ENCODE measurements at regions not wholly inside any gene's neighbourhood (a gene's known extent, or its start where the extent isn't known, plus 50 kb on each side); places are given as distances from the start of the nearest gene placed in this dataset.
"Not testable (repeated sequence)": the region's sequence is repeated elsewhere in the genome, so short reads cannot be mapped to it uniquely, and the experiment has no call there.

GRCh38 chr6:57813271-57814075 lies 496.0 kb downstream of the PRIM2 start:
- H3K4me3 ChIP-seq; CTCF ChIA-PET; H2AFZ ChIP-seq (ENCODE audit: control insufficient read depth, low read depth, low read length): not testable (repeated sequence)

GRCh38 chr6:57815826-57816225 lies 498.4 kb downstream of the PRIM2 start:
- SMC1A ChIA-PET (ENCODE audit: uncharacterized antibody, unreplicated experiment); H3K27me3 ChIP-seq (replicated peaks in 1 of 2; ENCODE audit: control insufficient read depth in 2 of 2, insufficient read depth in 2 of 2, low read length in 1 of 2); ATAC-seq; DNase-seq (ENCODE audit: low read depth, low spot score); H3K9ac ChIP-seq (ENCODE audit: control insufficient read depth, insufficient read depth, low read length); in situ Hi-C loops (cut with MboI); H3K4me2 ChIP-seq (ENCODE audit: control insufficient read depth, insufficient read depth); intact Hi-C loops (cut with micrococcal nuclease; ENCODE audit: unreplicated experiment); BruUV-seq (replicated peaks); FAIRE-seq; H4K20me1 ChIP-seq (ENCODE audit: control insufficient read depth, insufficient read depth); H3K79me2 ChIP-seq (ENCODE audit: control insufficient read depth, insufficient read depth, low read length); H3K4me1 ChIP-seq (ENCODE audit: control insufficient read depth, insufficient read depth, low read length); H3K27ac ChIP-seq (ENCODE audit: control insufficient read depth, insufficient read depth); H3K36me3 ChIP-seq (ENCODE audit: control insufficient read depth in 2 of 2, insufficient read depth in 2 of 2, low read length in 1 of 2); H3K9me3 ChIP-seq (replicated peaks; ENCODE audit: control insufficient read depth, insufficient read depth, low read length); H3K4me3 ChIP-seq; H2AFZ ChIP-seq (ENCODE audit: control insufficient read depth, low read depth, low read length); CTCF ChIA-PET; POLR2A ChIA-PET; RAD21 ChIA-PET (ENCODE audit: unreplicated experiment): not testable (repeated sequence)
- WGBS (ENCODE audit: insufficient coverage, insufficient replicate concordance, low lambda C conversion rate, missing lambda C conversion rate) = 26% methylated on average over 8 of the region's 10 CpGs

More at GRCh38 chr6:57813271-57814075, 496.0 kb downstream of the PRIM2 start:
- H3K27me3 ChIP-seq (replicated peaks in 1 of 2; ENCODE audit: control insufficient read depth in 2 of 2, insufficient read depth in 2 of 2, low read length in 1 of 2); H3K4me1 ChIP-seq (ENCODE audit: control insufficient read depth, insufficient read depth, low read length); POLR2A ChIA-PET; in situ Hi-C loops (cut with MboI); RAD21 ChIA-PET (ENCODE audit: unreplicated experiment); H3K9ac ChIP-seq (ENCODE audit: control insufficient read depth, insufficient read depth, low read length); SMC1A ChIA-PET (ENCODE audit: uncharacterized antibody, unreplicated experiment); H3K36me3 ChIP-seq (ENCODE audit: control insufficient read depth in 2 of 2, insufficient read depth in 2 of 2, low read length in 1 of 2); ATAC-seq; H3K4me2 ChIP-seq (ENCODE audit: control insufficient read depth, insufficient read depth); H3K27ac ChIP-seq (ENCODE audit: control insufficient read depth, insufficient read depth); H4K20me1 ChIP-seq (ENCODE audit: control insufficient read depth, insufficient read depth); DNase-seq (ENCODE audit: low read depth, low spot score); H3K9me3 ChIP-seq (replicated peaks; ENCODE audit: control insufficient read depth, insufficient read depth, low read length); BruUV-seq (replicated peaks); H3K79me2 ChIP-seq (ENCODE audit: control insufficient read depth, insufficient read depth, low read length); intact Hi-C loops (cut with micrococcal nuclease; ENCODE audit: unreplicated experiment); FAIRE-seq: not testable (repeated sequence)
- WGBS (ENCODE audit: insufficient coverage, insufficient replicate concordance, low lambda C conversion rate, missing lambda C conversion rate) = 22% methylated on average over 10 of the region's 28 CpGs

GRCh38 chr6:57821325-57821724 lies 503.9 kb downstream of the PRIM2 start:
- ATAC-seq; SMC1A ChIA-PET (ENCODE audit: uncharacterized antibody, unreplicated experiment): not testable (repeated sequence)
- WGBS (ENCODE audit: insufficient coverage, insufficient replicate concordance, low lambda C conversion rate, missing lambda C conversion rate) = no CpG with 5 or more reads among the region's 21 CpGs

GRCh38 chr6:57822448-57822847 lies 505.0 kb downstream of the PRIM2 start:
- H4K20me1 ChIP-seq (ENCODE audit: control insufficient read depth, insufficient read depth); H3K9ac ChIP-seq (ENCODE audit: control insufficient read depth, insufficient read depth, low read length); POLR2A ChIA-PET; CTCF ChIA-PET; H3K9me3 ChIP-seq (replicated peaks; ENCODE audit: control insufficient read depth, insufficient read depth, low read length); RAD21 ChIA-PET (ENCODE audit: unreplicated experiment); H3K4me1 ChIP-seq (ENCODE audit: control insufficient read depth, insufficient read depth, low read length); intact Hi-C loops (cut with micrococcal nuclease; ENCODE audit: unreplicated experiment); H3K27ac ChIP-seq (ENCODE audit: control insufficient read depth, insufficient read depth); H2AFZ ChIP-seq (ENCODE audit: control insufficient read depth, low read depth, low read length); ATAC-seq; FAIRE-seq; H3K79me2 ChIP-seq (ENCODE audit: control insufficient read depth, insufficient read depth, low read length); DNase-seq (ENCODE audit: low read depth, low spot score); SMC1A ChIA-PET (ENCODE audit: uncharacterized antibody, unreplicated experiment); H3K4me3 ChIP-seq; H3K27me3 ChIP-seq (replicated peaks in 1 of 2; ENCODE audit: control insufficient read depth in 2 of 2, insufficient read depth in 2 of 2, low read length in 1 of 2); H3K4me2 ChIP-seq (ENCODE audit: control insufficient read depth, insufficient read depth); BruUV-seq (replicated peaks); H3K36me3 ChIP-seq (ENCODE audit: control insufficient read depth in 2 of 2, insufficient read depth in 2 of 2, low read length in 1 of 2); in situ Hi-C loops (cut with MboI): not testable (repeated sequence)
- WGBS (ENCODE audit: insufficient coverage, insufficient replicate concordance, low lambda C conversion rate, missing lambda C conversion rate) = 54% methylated on average over 11 of the region's 19 CpGs

More at GRCh38 chr6:57821325-57821724, 503.9 kb downstream of the PRIM2 start:
- RAD21 ChIA-PET (ENCODE audit: unreplicated experiment); BruUV-seq (replicated peaks); H3K36me3 ChIP-seq (ENCODE audit: control insufficient read depth in 2 of 2, insufficient read depth in 2 of 2, low read length in 1 of 2); H3K4me1 ChIP-seq (ENCODE audit: control insufficient read depth, insufficient read depth, low read length); H3K79me2 ChIP-seq (ENCODE audit: control insufficient read depth, insufficient read depth, low read length); in situ Hi-C loops (cut with MboI); H3K27me3 ChIP-seq (replicated peaks in 1 of 2; ENCODE audit: control insufficient read depth in 2 of 2, insufficient read depth in 2 of 2, low read length in 1 of 2); CTCF ChIA-PET; H3K27ac ChIP-seq (ENCODE audit: control insufficient read depth, insufficient read depth); POLR2A ChIA-PET; intact Hi-C loops (cut with micrococcal nuclease; ENCODE audit: unreplicated experiment); H3K9ac ChIP-seq (ENCODE audit: control insufficient read depth, insufficient read depth, low read length); H2AFZ ChIP-seq (ENCODE audit: control insufficient read depth, low read depth, low read length); DNase-seq (ENCODE audit: low read depth, low spot score); H3K4me2 ChIP-seq (ENCODE audit: control insufficient read depth, insufficient read depth); H3K4me3 ChIP-seq; H3K9me3 ChIP-seq (replicated peaks; ENCODE audit: control insufficient read depth, insufficient read depth, low read length); FAIRE-seq; H4K20me1 ChIP-seq (ENCODE audit: control insufficient read depth, insufficient read depth): not testable (repeated sequence)
